Natural killer cell treated with Interleukin-12 subunit alpha and Interleukin-12 subunit beta and Interleukin-15 and Interleukin-18, amount 100 ng/mL, for 72 hours (primary cell): ENCODE measurements at regions not wholly inside any gene's neighbourhood (a gene's known extent, or its start where the extent isn't known, plus 50 kb on each side); places are given as distances from the start of the nearest gene placed in this dataset.

Source experiments
- ATAC-seq, 2 donors: fragments of 150-1000 bp; cut with Tn5 transposase in 1 of 2; sonication (Bioruptor Pico), chemical (Tn5 transposase) in 1 of 2; 2 replicates each; pipeline ENCODE4 v1.10.0; 2021
- DNase-seq: peaks from one replicate; pipeline ENCODE4 v3.0.0; 2022; ENCODE audit warnings: low spot score
- H3K27ac Mint-ChIP-seq, 2 donors: 1 replicate in 1 of 2; 2 replicates in 1 of 2; pipeline ENCODE4 v1.8.0; 2022; ENCODE audit warnings: mixed read lengths in 2 of 2, mild to moderate bottlenecking in 1 of 2, moderate library complexity in 1 of 2
- H3K27me3 Mint-ChIP-seq, 2 donors: 1 replicate in 1 of 2; 2 replicates in 1 of 2; pipeline ENCODE4 v1.8.0; 2022; ENCODE audit warnings: mixed read lengths in 2 of 2
- H3K36me3 Mint-ChIP-seq: one replicate; pipeline ENCODE4 v1.8.0; 2022; ENCODE audit warnings: mixed read lengths
- H3K4me1 Mint-ChIP-seq, 2 donors: 1 replicate in 1 of 2; 2 replicates in 1 of 2; pipeline ENCODE4 v1.8.0; 2022; ENCODE audit warnings: low read depth in 2 of 2, mixed read lengths in 2 of 2, mild to moderate bottlenecking in 1 of 2
- H3K4me3 Mint-ChIP-seq: one replicate; pipeline ENCODE4 v1.8.0; 2022; ENCODE audit warnings: mixed read lengths
- H3K9me3 Mint-ChIP-seq: 2 replicates; pipeline ENCODE4 v1.8.0; 2022; ENCODE audit warnings: mixed read lengths

DNA sequence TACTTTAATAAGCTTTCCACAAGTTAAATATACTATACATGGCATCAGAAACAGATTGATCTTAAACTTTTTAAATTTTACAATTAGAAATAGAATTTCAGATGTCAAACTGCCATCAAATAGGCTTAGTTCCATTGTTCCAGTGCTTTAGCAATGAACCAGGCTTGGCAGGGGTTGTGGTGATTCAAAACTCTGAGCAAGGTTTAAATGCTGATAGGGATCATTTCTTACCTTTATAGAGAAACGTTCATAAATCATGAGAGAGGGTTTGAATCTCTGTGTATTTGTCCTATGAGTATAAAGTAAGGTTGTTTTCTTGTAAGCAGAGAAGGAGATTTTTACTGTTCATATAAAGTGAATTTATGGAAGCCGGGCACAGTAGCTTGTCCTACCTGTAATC is 794.5 kb upstream of the TBX3 start:
- no peak overlapping the region for H3K4me3 Mint-ChIP-seq
- ATAC-seq (no peak), DNase-seq (no peak)
- H3K27me3 Mint-ChIP-seq = no peaks in the 10 kb centered on the region
- no peaks in the 10 kb centered on the region for H3K4me1 Mint-ChIP-seq
- H3K9me3 Mint-ChIP-seq = peaks cover 6% of the 10 kb centered on the region
- no peak overlapping the region for H3K27ac Mint-ChIP-seq
- no peaks in the 10 kb centered on the region for H3K36me3 Mint-ChIP-seq

DNA sequence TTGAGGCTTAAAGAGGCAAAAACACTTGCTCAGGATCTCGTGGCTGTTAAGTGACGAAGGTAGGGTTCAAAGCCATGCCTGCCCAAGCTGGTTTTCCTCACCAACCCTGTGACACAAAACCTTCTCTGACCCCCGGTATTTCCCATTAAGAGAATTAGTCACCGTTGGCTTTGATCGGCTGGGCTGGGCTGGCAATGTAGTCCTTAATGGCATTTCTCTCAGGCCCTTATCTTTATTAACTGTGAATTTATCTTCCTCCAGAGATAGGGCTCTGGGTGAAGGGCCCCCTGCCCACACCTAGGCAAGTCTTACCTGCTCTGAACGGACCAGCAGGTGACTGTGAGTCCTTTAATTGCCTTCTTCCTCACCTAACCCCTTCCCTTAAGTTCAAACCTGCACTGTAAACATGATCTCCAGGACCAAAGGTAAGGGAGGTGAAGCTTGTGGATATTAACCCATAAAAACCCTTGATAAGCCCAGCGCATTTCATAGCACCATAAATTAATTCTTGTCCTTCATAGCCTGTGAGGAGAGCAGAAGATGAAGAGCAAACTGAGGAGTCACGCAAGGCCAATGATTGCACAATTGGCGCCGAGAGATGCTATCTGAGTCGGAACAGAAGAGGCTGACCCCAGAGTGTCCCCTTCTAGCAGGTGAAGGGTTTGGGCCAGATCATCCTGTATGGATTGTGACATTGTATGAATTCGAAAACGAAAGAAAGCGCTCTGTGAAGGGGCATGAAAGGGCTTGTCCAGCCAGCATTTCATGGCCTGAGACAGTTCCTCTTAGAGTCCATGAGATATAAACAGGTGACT is 790.8 kb upstream of the TBX3 start:
- DNase-seq (no peak), ATAC-seq (no peak)
- Mint-ChIP-seq H3K4me1 (no peaks in the 10 kb centered on the region), H3K4me3 (no peak overlapping the region), H3K27me3 (no peaks in the 10 kb centered on the region), H3K36me3 (no peaks in the 10 kb centered on the region), H3K27ac (no peak overlapping the region), H3K9me3 (peaks cover 3% of the 10 kb centered on the region)

DNA sequence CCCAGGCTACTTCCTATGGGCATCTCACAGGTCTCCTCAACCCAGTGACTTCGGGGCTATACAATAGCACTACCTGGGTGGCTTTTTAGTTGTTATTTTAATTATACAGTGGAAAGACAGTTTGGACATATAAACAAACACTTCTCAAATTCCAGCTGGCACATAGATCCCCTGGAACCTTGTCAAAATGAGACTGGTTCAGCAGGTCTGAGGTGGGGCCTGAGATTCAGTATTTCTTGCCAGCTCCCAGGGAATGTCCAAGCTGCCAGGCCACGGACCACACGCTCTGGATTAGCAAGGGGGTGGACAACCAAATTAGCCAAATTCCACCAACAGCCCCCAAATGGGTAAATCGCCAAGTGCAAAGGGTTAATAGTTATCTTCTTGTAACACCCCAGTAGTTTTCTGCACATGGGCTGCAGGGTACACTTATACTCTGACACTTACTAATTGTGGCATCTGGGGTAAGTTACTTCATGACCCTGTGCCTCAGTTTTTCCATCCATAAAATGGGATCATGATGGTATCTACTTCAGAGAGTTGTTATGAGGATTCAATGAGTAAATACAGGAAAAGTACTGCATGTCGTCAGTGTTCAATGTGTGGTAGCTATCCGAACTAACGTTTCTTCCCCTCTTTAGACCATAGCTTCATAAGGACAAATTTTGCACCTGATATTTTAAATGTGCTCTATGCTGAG is 789.4 kb upstream of the TBX3 start:
- ATAC-seq (no peak), DNase-seq (no peak)
- Mint-ChIP-seq H3K4me1 (no peaks in the 10 kb centered on the region), H3K27ac (no peak overlapping the region), H3K9me3 (peaks cover 3% of the 10 kb centered on the region), H3K27me3 (no peaks in the 10 kb centered on the region), H3K4me3 (no peak overlapping the region), H3K36me3 (no peaks in the 10 kb centered on the region)

DNA sequence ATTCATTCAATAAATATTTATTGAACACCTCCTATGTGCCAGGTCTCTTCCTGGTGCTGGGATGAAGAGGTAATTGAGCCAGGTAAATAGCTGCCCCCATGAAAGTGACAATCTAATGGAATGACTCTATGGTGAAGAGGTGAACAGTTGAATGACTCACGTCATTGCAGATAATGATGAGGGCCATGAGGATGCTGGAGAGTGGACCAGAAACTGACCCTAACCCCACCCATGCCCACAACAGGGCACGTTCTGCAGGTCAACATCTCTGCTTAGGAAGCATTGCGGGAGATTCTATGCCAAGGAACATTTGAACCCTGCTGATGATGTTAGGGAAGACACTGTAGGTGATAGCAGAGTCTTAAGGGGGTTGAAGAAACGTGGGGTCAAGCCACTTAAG is 788.9 kb upstream of the TBX3 start:
- Mint-ChIP-seq H3K9me3 (peaks cover 3% of the 10 kb centered on the region), H3K27ac (no peak overlapping the region), H3K27me3 (no peaks in the 10 kb centered on the region), H3K36me3 (no peaks in the 10 kb centered on the region), H3K4me1 (no peaks in the 10 kb centered on the region), H3K4me3 (no peak overlapping the region)
- ATAC-seq = no peak
- no peak for DNase-seq

DNA sequence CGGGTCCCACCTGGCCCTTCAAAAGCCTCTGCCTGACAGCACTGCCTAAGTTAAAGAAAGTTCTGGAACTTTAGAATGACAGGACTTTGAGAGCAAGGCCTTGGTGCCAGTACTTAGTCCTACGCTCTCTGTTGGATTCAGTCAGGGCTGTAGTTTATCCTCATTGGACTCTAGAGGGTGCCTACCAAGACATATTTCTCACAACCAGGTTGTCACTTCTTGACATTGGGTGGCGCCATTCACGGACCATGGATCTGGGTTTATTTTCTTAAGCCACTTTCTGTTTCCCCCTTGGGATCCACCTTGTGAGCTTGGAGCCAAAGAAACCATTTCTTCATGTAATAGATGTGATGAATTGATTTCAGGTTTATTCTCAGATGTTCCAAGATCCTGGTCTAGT is 787.0 kb upstream of the TBX3 start:
- no peak for ATAC-seq
- Mint-ChIP-seq H3K4me3 (no peak overlapping the region), H3K27me3 (no peaks in the 10 kb centered on the region)

DNA sequence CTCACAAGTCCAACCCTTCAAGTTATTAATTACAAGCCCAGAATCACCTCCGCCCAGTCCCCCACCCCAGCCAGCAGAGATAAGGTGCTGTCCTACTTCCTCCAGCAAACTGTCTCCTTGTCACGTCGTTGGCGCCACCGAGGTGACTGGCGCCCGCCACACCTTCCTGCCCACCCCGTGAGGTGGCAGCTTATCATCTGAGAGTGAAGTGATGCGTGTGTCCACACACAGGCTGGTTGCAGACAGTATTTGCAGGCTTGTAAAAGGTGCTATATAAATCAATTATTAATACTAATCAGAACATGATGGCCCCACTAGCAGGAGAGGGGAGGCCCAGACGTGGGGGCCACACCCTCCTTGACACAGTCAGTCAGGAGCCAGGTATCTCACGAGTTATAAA is 786.6 kb upstream of the TBX3 start:
- DNase-seq = no peak
- no peak for ATAC-seq
- Mint-ChIP-seq H3K4me3 (no peak overlapping the region), H3K27ac (no peak overlapping the region), H3K4me1 (no peaks in the 10 kb centered on the region), H3K27me3 (no peaks in the 10 kb centered on the region), H3K9me3 (no peaks in the 10 kb centered on the region), H3K36me3 (no peaks in the 10 kb centered on the region)

More for the DNA sequence above, 787.0 kb upstream of the TBX3 start:
- Mint-ChIP-seq H3K36me3 (no peaks in the 10 kb centered on the region), H3K9me3 (no peaks in the 10 kb centered on the region), H3K4me1 (no peaks in the 10 kb centered on the region), H3K27ac (no peak overlapping the region)
- DNase-seq = no peak

DNA sequence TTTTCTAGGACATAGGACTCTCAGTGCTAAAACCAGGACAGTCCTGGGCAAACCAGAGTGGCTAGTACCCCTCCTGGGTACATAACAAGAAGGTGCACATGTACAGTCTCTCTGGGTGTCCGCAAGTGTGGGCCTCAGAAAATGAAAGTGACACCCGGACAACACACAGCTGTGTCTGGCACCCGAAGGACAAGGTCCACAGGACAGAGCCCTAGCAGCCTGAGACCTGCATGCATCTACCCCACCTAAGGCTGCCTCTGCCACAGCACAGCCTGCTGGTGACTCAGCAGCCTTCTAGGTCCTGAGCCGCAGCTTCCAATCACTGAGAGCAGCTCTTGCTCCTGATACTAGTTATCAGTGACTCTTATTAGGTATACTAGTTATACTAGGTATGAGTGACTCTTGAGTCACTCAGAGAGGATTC is 784.1 kb upstream of the TBX3 start:
- Mint-ChIP-seq H3K27me3 (no peaks in the 10 kb centered on the region), H3K27ac (no peak overlapping the region), H3K4me1 (no peaks in the 10 kb centered on the region), H3K36me3 (no peaks in the 10 kb centered on the region), H3K4me3 (no peak overlapping the region), H3K9me3 (peaks cover 6% of the 10 kb centered on the region)
- ATAC-seq (peak in 1 of 2 donors; percentile 46), DNase-seq (no peak)

DNA sequence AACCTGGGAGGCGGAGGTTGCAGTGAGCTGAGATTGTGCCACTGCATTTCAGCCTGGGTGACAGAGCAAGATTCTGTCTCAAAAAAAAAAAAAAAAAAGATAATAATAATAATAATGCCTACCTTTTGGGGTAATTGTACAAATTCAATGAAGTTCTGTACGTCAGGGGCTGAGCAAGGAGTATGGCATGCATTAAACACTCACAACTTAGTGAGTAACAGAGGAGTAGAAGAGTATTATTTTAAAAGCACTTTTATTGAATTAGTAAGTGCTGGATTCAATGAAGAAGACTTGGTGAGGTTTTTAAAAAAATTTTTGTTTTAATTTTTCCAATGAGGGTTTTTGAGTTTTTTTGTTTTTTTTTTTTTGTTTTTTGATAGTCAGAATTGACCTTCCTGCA is 783.6 kb upstream of the TBX3 start:
- no peak for DNase-seq
- Mint-ChIP-seq H3K27me3 (no peaks in the 10 kb centered on the region), H3K4me1 (no peaks in the 10 kb centered on the region), H3K36me3 (no peaks in the 10 kb centered on the region), H3K9me3 (peaks cover 6% of the 10 kb centered on the region), H3K4me3 (no peak overlapping the region), H3K27ac (no peak overlapping the region)
- no peak for ATAC-seq

DNA sequence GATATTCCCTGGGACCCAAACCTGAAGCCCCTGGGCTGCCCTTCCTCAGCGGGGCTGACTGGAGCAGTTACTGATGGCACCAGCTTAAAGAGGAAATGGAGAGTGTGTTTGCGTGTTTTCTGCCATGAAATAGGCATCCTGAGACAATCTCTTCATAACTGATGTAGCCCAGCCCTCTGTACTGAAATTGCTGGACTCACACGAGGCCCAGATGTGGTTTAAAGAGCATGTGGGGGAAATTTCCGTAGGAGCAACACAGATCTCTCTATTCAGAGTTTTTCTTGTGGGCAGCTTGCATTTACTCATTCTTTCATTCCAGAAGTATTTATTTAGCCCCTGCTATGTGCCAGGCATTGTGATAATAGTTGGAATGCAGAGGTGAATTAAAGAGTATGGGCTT is 782.1 kb upstream of the TBX3 start:
- DNase-seq (no peak), ATAC-seq (no peak)
- no peak overlapping the region for H3K4me3 Mint-ChIP-seq
- H3K4me1 Mint-ChIP-seq = no peaks in the 10 kb centered on the region
- peaks cover 6% of the 10 kb centered on the region for H3K9me3 Mint-ChIP-seq
- H3K27me3 Mint-ChIP-seq = no peaks in the 10 kb centered on the region
- no peak overlapping the region for H3K27ac Mint-ChIP-seq
- no peaks in the 10 kb centered on the region for H3K36me3 Mint-ChIP-seq

DNA sequence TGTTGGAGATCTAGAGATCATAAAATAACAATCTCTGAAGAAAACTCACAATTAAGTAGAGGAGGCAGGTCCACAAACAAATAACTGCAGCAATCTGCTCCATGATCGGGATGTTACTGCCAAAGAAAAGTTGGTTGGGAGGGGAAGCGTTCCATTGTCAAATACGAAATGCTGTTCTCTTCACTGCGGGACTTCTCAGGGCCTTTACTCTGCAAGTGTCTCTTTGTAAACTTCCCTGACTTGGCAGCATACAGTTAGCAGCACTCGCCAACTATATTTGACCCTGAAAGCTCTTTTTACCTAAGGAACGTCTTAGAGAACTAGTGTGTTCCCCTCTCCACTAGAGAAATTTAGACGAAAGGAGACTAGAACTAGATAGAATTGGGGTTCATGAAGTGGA is 780.7 kb upstream of the TBX3 start:
- H3K4me1 Mint-ChIP-seq = no peaks in the 10 kb centered on the region
- no peak for DNase-seq
- H3K9me3 Mint-ChIP-seq = peaks cover 6% of the 10 kb centered on the region
- H3K27me3 Mint-ChIP-seq = no peaks in the 10 kb centered on the region
- H3K4me3 Mint-ChIP-seq = no peak overlapping the region
- no peak for ATAC-seq
- no peak overlapping the region for H3K27ac Mint-ChIP-seq
- no peaks in the 10 kb centered on the region for H3K36me3 Mint-ChIP-seq

DNA sequence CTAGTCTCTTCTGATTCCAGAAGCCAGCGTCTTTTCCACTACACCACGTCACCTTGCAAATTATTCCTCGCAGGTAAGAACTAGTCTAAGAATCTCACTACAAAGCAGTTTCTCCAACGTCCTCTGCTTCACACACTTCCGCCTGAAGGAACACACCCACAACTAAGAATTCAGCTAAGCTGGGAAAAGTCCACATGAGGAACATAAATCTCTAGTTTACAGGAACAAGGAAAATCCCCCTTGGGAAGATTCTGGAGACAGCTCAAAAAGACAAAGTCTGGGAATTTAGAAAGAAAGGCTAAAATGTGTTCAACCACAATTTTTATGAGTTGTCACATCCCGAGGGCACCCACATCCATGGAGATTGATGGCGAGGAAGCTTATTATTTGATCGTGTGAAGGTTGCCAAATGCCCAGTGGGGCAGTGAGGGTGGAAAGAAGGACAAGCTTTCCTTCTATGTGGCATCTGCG is 780.2 kb upstream of the TBX3 start:
- Mint-ChIP-seq H3K4me3 (no peak overlapping the region), H3K27me3 (no peaks in the 10 kb centered on the region)
- no peak for ATAC-seq

DNA sequence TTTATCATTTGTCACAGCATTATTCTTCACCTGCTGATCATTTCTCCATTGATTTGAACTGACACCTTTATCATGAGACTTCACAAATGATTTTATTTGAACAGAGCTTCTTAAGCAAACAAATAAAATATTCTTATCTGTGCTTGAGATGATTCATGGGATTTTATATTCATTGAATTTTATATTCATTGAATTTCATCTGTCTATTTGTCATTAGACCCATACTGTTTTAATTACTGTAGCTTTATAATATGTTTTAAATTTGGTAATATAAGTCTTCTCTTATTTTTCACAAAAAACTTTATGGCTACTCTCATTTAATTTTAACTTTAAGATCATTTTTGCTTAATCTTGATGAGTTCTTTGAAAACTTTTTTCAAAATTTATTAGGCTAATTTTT is 777.4 kb upstream of the TBX3 start:
- no peak for ATAC-seq
- H3K4me1 Mint-ChIP-seq = no peaks in the 10 kb centered on the region
- no peak overlapping the region for H3K4me3 Mint-ChIP-seq
- peaks cover 9% of the 10 kb centered on the region for H3K9me3 Mint-ChIP-seq
- DNase-seq = no peak
- H3K27ac Mint-ChIP-seq = no peak overlapping the region
- H3K27me3 Mint-ChIP-seq = no peaks in the 10 kb centered on the region
- H3K36me3 Mint-ChIP-seq = no peaks in the 10 kb centered on the region

More for the DNA sequence above, 780.2 kb upstream of the TBX3 start:
- H3K27ac Mint-ChIP-seq = no peak overlapping the region
- no peaks in the 10 kb centered on the region for H3K36me3 Mint-ChIP-seq
- H3K4me1 Mint-ChIP-seq = no peaks in the 10 kb centered on the region
- peaks cover 6% of the 10 kb centered on the region for H3K9me3 Mint-ChIP-seq
- no peak for DNase-seq

DNA sequence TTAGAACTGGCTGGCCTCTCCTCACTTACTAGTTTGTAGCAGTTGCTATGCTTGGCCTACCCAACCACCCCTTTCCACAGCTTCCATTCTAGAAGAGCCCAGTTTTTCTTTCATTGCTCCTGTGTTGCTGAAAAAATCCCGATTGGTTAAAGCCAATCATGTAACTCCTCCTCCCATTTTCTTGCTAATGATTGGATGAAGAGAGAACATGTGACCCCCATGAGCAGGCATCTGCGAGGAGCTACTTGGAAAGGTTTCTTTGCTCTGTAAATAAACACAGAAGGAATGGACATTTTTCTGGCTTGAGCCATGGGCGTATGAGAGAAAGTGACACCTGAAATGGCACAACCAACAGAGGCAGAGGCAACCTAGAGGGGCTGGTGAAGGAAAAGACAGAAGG is 773.8 kb upstream of the TBX3 start:
- no peaks in the 10 kb centered on the region for H3K36me3 Mint-ChIP-seq
- ATAC-seq (no peak), DNase-seq (no peak)
- no peaks in the 10 kb centered on the region for H3K4me1 Mint-ChIP-seq
- H3K9me3 Mint-ChIP-seq = peaks cover 3% of the 10 kb centered on the region
- H3K27ac Mint-ChIP-seq = no peak overlapping the region
- H3K4me3 Mint-ChIP-seq = no peak overlapping the region
- peaks cover 0 to 5% of the 10 kb centered on the region in 2 donors for H3K27me3 Mint-ChIP-seq

DNA sequence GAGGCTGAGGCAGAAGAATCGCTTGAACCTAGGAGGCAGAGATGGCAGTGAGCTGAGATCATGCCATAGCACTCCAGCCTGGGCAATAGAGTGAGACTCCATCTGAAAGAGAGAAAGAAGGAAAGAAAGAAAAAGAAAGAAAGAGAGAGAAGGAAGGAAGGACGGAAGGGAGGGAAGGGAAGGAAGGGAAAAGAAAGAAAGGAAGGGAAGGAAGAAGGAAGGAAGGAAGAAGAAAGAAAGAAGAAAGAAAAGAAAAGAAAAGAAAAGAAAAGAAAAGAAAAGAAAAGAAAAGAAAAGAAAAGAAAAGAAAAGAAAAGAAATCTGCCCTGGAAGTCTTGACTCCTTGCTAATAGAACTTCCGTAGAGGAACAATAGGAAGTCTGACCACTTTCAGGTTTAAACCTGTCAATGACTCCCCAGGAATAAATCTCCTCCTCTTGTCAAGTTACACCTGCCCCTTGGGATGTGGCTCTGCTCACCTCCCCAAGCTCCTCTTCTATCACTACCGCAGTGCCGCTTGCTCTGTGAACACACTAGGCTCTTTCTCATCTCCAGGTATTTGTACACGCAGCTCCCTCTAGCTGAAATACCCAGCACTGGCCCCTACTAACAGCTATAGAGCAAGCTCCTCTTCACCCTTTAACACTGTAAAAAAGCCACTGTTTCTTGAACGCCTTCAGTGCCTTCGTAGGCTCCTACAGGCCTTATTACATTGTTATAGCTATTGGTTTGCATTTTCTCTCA is 773.1 kb upstream of the TBX3 start:
- Mint-ChIP-seq H3K27ac (no peak overlapping the region), H3K36me3 (no peaks in the 10 kb centered on the region), H3K27me3 (peaks cover 6 to 12% of the 10 kb centered on the region in 2 donors), H3K4me3 (no peak overlapping the region), H3K9me3 (peaks cover 3% of the 10 kb centered on the region), H3K4me1 (peaks cover 0 to 3% of the 10 kb centered on the region in 2 donors)
- ATAC-seq (no peak), DNase-seq (no peak)
